PFSK-1 (cell line): ENCODE measurements at regions not wholly inside any gene's neighbourhood (a gene's known extent, or its start where the extent isn't known, plus 50 kb on each side); places are given as distances from the start of the nearest gene placed in this dataset.

Experiments used
- POLR2AphosphoS5 ChIP-seq: IDR thresholded peaks from 2 replicates; pipeline ENCODE4 v1.6.1; 2012; ENCODE audit warnings: low read depth, mild to moderate bottlenecking, control low read depth, low read length, moderate library complexity
- SIN3A ChIP-seq: IDR thresholded peaks from 2 replicates; pipeline ENCODE4 v1.6.1; 2012; ENCODE audit warnings: mild to moderate bottlenecking, low read length, moderate library complexity, borderline replicate concordance; ENCODE audit not compliant: insufficient read depth
- TAF1 ChIP-seq: IDR thresholded peaks from 2 replicates; pipeline ENCODE4 v1.6.1; 2012; ENCODE audit warnings: low read length, control low read depth, borderline replicate concordance; ENCODE audit not compliant: insufficient read depth

DNA sequence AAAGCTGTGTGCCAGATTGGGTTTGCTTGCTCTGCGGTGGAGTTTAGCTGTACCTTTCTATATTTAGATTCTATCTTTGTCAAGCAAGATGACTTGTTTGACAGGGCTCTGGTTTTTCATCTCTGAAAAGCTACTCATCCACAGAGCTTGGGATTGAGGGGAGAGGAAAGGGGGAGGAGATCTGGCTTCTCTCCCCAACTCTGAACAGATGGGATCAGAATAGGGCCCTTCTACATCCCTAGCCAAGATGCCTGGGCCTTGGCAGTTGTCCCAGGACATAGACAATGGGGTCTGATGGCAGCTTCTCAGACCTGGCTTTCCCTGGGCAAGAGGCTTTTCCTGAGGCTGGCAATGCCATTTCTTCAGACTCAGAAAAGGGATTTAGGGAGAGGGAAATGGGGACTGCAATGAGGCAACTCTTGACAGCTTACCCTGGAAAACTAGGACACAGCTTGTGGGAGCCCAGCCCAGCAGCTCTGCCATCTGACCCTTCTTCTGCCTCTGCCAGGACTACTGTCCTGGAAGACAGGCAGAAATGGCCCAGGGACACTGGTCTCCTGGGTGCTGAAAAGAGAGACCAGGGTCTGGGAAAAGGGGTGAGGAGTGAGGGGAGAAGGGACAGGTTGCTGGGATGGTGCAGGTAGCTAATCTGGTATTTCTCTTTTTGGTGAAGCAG lies 50.2 kb upstream of the ASTN2 start:
- TF ChIP-seq POLR2AphosphoS5 = no peak
- no peak for TF ChIP-seq TAF1
- no peak for TF ChIP-seq SIN3A
